Liver (tissue), 8 donors: ENCODE measurements at regions not wholly inside any gene's neighbourhood (a gene's known extent, or its start where the extent isn't known, plus 50 kb on each side); places are given as distances from the start of the nearest gene placed in this dataset.

ENCODE experiments used
- DNase-seq: peaks from one replicate; pipeline ENCODE4 v3.0.0-alpha.2; 2017; ENCODE audit warnings: low spot score
- H3K27ac ChIP-seq, 2 donors: one replicate each; pipeline ENCODE4 v1.7.0; 2013; ENCODE audit warnings: inconsistent platforms in 2 of 2, low read length in 2 of 2, control low read depth in 1 of 2, low read depth in 1 of 2, mild to moderate bottlenecking in 1 of 2
- H3K27me3 ChIP-seq, 4 donors: one replicate each; pipeline versions ENCODE4 v1.6.1 to v1.7.0; 2013; ENCODE audit warnings: low read length in 3 of 4, inconsistent platforms in 1 of 4, mild to moderate bottlenecking in 1 of 4, moderate library complexity in 1 of 4; ENCODE audit not compliant: control insufficient read depth in 4 of 4, insufficient read depth in 4 of 4
- H3K36me3 ChIP-seq, 4 donors: one replicate each; pipeline versions ENCODE4 v1.6.1 to v1.7.0; 2013; ENCODE audit warnings: low read length in 3 of 4, mild to moderate bottlenecking in 3 of 4, low read depth in 1 of 4, moderate library complexity in 1 of 4; ENCODE audit not compliant: control insufficient read depth in 4 of 4, insufficient read depth in 3 of 4
- H3K4me1 ChIP-seq, 4 donors: one replicate each; pipeline versions ENCODE4 v1.6.1 to v1.7.0; 2013; ENCODE audit warnings: low read length in 3 of 4, mild to moderate bottlenecking in 3 of 4, moderate library complexity in 1 of 4; ENCODE audit not compliant: control insufficient read depth in 4 of 4, insufficient read depth in 4 of 4
- H3K4me3 ChIP-seq, 3 donors: one replicate each; pipeline versions ENCODE4 v1.6.1 to v1.7.0; 2013; ENCODE audit warnings: low read length in 3 of 3, control low read depth in 1 of 3, low read depth in 1 of 3, mild to moderate bottlenecking in 1 of 3
- H3K9ac ChIP-seq, 2 donors: one replicate each; pipeline ENCODE4 v1.7.0; 2013; ENCODE audit warnings: low read length in 2 of 2, mild to moderate bottlenecking in 2 of 2, moderate library complexity in 2 of 2, control low read depth in 1 of 2, low read depth in 1 of 2
- H3K9me3 ChIP-seq, 4 donors: one replicate each; pipeline versions ENCODE4 v1.6.1 to v1.7.0; 2013; ENCODE audit warnings: low read length in 3 of 4; ENCODE audit not compliant: control insufficient read depth in 4 of 4
- ATF3 ChIP-seq: IDR thresholded peaks from 2 replicates; pipeline ENCODE4 v1.6.1; 2016; ENCODE audit warnings: antibody characterized with exemption
- CTCF ChIP-seq: fragments of 150-350 bp; IDR thresholded peaks from 2 replicates; pipeline ENCODE4 v1.5.1; 2017; ENCODE audit warnings: improper control_type of control experiment, low read depth, low read length; ENCODE audit not compliant: missing input control
- EGR1 ChIP-seq, 2 donors: IDR thresholded peaks; 2 replicates each; pipeline ENCODE4 v1.6.1; 2016 to 2018; ENCODE audit warnings: antibody characterized with exemption in 2 of 2, low read depth in 2 of 2
- FOXA1 ChIP-seq: IDR thresholded peaks from 2 replicates; pipeline ENCODE4 v1.6.1; 2016; ENCODE audit warnings: antibody characterized with exemption
- FOXA2 ChIP-seq: IDR thresholded peaks from 2 replicates; pipeline ENCODE4 v1.6.1; 2016; ENCODE audit warnings: antibody characterized with exemption
- GABPA ChIP-seq, 2 donors: IDR thresholded peaks in 1 of 2; conservative IDR thresholded peaks in 1 of 2; 2 replicates each; pipeline ENCODE4 v1.6.1; 2016; ENCODE audit warnings: antibody characterized with exemption in 2 of 2, mild to moderate bottlenecking in 1 of 2, moderate library complexity in 1 of 2
- HNF4A ChIP-seq, 2 donors: conservative IDR thresholded peaks; 2 replicates each; pipeline ENCODE4 v1.6.1; 2016; ENCODE audit warnings: antibody characterized with exemption in 2 of 2, mild to moderate bottlenecking in 2 of 2
- HNF4G ChIP-seq: IDR thresholded peaks from 2 replicates; pipeline ENCODE4 v1.6.1; 2016; ENCODE audit warnings: antibody characterized with exemption
- JUND ChIP-seq, 2 donors: IDR thresholded peaks; 2 replicates each; pipeline ENCODE4 v1.6.1; 2016; ENCODE audit warnings: antibody characterized with exemption in 2 of 2
- MAX ChIP-seq: IDR thresholded peaks from 2 replicates; pipeline ENCODE4 v1.6.1; 2016; ENCODE audit warnings: antibody characterized with exemption
- NR2F2 ChIP-seq: IDR thresholded peaks from 2 replicates; pipeline ENCODE4 v1.6.1; 2016; ENCODE audit warnings: antibody characterized with exemption
- RAD21 ChIP-seq, 2 donors: IDR thresholded peaks; 2 replicates each; pipeline ENCODE4 v1.6.1; 2016; ENCODE audit warnings: antibody characterized with exemption in 2 of 2, mild to moderate bottlenecking in 2 of 2
- RXRA ChIP-seq, 2 donors: IDR thresholded peaks; 2 replicates each; pipeline ENCODE4 v1.6.1; 2017 to 2018; ENCODE audit warnings: antibody characterized with exemption in 2 of 2, mild to moderate bottlenecking in 1 of 2
- TAF1 ChIP-seq: conservative IDR thresholded peaks from 2 replicates; pipeline ENCODE4 v1.6.1; 2016; ENCODE audit warnings: antibody characterized with exemption, mild to moderate bottlenecking
- YY1 ChIP-seq: IDR thresholded peaks from 2 replicates; pipeline ENCODE4 v1.6.1; 2016; ENCODE audit warnings: antibody characterized with exemption, mild to moderate bottlenecking
- ZBTB33 ChIP-seq: IDR thresholded peaks from 2 replicates; pipeline ENCODE4 v1.6.1; 2016; ENCODE audit warnings: antibody characterized with exemption
- WGBS: extraction: QIAGEN DNeasy Blood & Tissue Kit; methylation state at CpG from one replicate; pipeline ENCODE4 v1.1.7; 2013; 5-methylcytosine and 5-hydroxymethylcytosine counted together
- donor health status: healthy.
- donor health status: healthy.
- donor health status: healthy.
- donor health status: healthy.
- donor health status: healthy.

- TF ChIP-seq MAX (no peak), NR2F2 (no peak), RAD21 (IDR thresholded peaks at IDR 0.05) (no peak), HNF4A (conservative IDR thresholded peaks at IDR 0.05) (no peak)
Observed at GRCh38 chr15:35741881-35742280, 195.9 kb upstream of the DPH6 start (continued).

- no peak overlapping the region for H3K4me3 ChIP-seq
- DNase-seq, result no peak
- no peaks in the 10 kb centered on the region for H3K27me3 ChIP-seq
- H3K27ac ChIP-seq, result no peak overlapping the region
- no peaks in the 10 kb centered on the region for H3K36me3 ChIP-seq
- no peak overlapping the region for H3K9ac ChIP-seq
- no peaks in the 10 kb centered on the region for H3K9me3 ChIP-seq
- no peaks in the 10 kb centered on the region for H3K4me1 ChIP-seq
- WGBS, result 94% methylated on average over 1 of the region's 1 CpG
- TF ChIP-seq EGR1 (IDR thresholded peaks at IDR 0.05; ENCODE audit: low read depth in 2 of 2) (no peak), CTCF (no peak), HNF4G (no peak), FOXA2 (no peak), ATF3 (no peak), JUND (IDR thresholded peaks at IDR 0.05) (no peak), ZBTB33 (no peak), FOXA1 (no peak), GABPA (IDR thresholded peaks at IDR 0.05 in 1 of 2, conservative IDR thresholded peaks at IDR 0.05 in 1 of 2) (no peak)
Observed at GRCh38 chr15:35743321-35743720, 197.4 kb upstream of the DPH6 start.

- H3K9ac ChIP-seq, result no peak overlapping the region
- DNase-seq, result no peak
- H3K9me3 ChIP-seq, result no peaks in the 10 kb centered on the region
- H3K4me3 ChIP-seq, result no peak overlapping the region
- TF ChIP-seq NR2F2, result no peak
- no peak for TF ChIP-seq YY1
- TF ChIP-seq MAX, result no peak
- no peak for TF ChIP-seq FOXA1
- TF ChIP-seq RXRA (IDR thresholded peaks at IDR 0.05), result no peak
- no peak for TF ChIP-seq ATF3
- no peak for TF ChIP-seq ZBTB33
- TF ChIP-seq TAF1, result no peak
- no peak for TF ChIP-seq HNF4G
- no peaks in the 10 kb centered on the region for H3K36me3 ChIP-seq
- no peaks in the 10 kb centered on the region for H3K27me3 ChIP-seq
- no peak overlapping the region for H3K27ac ChIP-seq
- no peaks in the 10 kb centered on the region for H3K4me1 ChIP-seq
Observed at GRCh38 chr15:35746121-35746520, 200.2 kb upstream of the DPH6 start.
